ENCODE measurements at regions not wholly inside any gene's neighbourhood (a gene's known extent, or its start where the extent isn't known, plus 50 kb on each side); places are given as distances from the start of the nearest gene placed in this dataset.

DNA sequence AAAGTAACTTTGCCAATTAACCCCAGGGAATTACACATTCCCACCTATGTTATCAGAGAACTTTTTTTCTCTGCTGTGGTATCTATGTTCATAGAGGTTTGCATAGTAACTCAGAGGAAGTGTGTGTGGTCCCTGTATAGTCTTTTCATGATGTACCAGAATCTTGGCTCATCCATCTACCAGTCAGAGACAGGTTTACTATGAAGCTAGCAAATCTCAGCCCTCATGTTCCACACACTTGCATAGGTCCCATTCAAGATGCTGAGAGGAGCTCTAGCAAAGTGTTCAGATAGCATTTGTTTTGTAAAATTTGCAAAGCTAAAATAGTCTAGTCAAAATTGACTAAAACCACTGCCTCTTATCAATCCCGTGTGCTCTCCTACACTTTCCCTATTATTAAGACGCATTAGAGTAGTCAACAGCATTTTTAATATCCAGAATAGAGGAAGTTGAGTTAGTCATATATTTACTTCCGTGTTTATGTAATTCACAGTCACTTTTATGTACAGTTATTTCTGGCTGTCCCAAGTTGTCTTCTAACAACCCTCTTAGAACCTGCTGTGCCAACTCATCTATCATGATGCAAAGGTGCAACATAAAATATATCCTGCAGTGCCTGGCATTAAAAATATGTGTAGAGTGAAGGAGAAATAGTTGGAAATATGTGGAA lies 184.2 kb downstream of the FAM76B start:
- Histone ChIP-seq H3K36me3 (no peaks in the 10 kb centered on the region), H3K4me1 (no peaks in the 10 kb centered on the region), H3K27me3 (ENCODE audit: low read depth) (no peaks in the 10 kb centered on the region), H3K9me3 (replicated peaks) (no peaks in the 10 kb centered on the region), H3K27ac (replicated peaks) (no peak overlapping the region), H3K4me3 (no peak overlapping the region)
- DNase-seq: no peak
- TF ChIP-seq, protein P1, sequence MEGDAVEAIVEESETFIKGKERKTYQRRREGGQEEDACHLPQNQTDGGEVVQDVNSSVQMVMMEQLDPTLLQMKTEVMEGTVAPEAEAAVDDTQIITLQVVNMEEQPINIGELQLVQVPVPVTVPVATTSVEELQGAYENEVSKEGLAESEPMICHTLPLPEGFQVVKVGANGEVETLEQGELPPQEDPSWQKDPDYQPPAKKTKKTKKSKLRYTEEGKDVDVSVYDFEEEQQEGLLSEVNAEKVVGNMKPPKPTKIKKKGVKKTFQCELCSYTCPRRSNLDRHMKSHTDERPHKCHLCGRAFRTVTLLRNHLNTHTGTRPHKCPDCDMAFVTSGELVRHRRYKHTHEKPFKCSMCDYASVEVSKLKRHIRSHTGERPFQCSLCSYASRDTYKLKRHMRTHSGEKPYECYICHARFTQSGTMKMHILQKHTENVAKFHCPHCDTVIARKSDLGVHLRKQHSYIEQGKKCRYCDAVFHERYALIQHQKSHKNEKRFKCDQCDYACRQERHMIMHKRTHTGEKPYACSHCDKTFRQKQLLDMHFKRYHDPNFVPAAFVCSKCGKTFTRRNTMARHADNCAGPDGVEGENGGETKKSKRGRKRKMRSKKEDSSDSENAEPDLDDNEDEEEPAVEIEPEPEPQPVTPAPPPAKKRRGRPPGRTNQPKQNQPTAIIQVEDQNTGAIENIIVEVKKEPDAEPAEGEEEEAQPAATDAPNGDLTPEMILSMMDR (IDR thresholded peaks at IDR 0.05; ENCODE audit: borderline replicate concordance): no peak
- intact Hi-C loops (cut with micrococcal nuclease): no loop called here

DNA sequence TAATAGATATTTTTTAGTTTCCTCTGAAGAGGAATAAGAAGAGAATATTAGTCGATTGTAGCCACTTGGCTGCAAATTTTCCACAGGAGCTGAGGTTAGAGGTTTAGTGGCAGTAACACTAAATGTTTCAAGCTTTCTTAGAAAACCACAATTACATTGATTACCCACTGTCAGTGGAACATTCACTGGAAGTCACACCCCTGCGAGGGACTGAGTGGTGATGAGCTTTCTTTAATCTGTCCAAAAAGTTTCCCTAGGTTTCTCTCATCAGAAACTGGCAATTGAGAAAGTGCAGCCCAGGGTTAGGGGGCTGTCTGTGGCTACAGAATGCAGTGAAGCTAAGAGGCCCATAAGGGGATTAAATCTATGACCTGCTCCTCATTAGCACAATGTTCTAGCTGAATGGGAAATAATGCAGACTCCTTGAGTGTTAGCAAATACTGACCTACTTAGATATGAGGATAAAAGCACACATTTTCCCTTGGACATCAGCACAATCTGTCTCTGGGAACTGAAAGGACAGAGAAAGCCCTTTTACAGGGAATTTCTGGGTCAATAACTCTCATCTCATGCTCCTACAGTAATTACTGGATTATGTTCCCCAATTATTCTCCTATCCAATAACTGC lies 189.5 kb downstream of the FAM76B start:
- Histone ChIP-seq H3K4me1 (no peaks in the 10 kb centered on the region), H3K27me3 (ENCODE audit: low read depth) (no peaks in the 10 kb centered on the region), H3K4me3 (no peak overlapping the region), H3K36me3 (no peaks in the 10 kb centered on the region), H3K9me3 (replicated peaks) (no peaks in the 10 kb centered on the region), H3K27ac (replicated peaks) (no peak overlapping the region)
- intact Hi-C loops (cut with micrococcal nuclease): no loop called here
- DNase-seq: no peak
- TF ChIP-seq, protein P1 (IDR thresholded peaks at IDR 0.05; ENCODE audit: borderline replicate concordance): no peak

DNA sequence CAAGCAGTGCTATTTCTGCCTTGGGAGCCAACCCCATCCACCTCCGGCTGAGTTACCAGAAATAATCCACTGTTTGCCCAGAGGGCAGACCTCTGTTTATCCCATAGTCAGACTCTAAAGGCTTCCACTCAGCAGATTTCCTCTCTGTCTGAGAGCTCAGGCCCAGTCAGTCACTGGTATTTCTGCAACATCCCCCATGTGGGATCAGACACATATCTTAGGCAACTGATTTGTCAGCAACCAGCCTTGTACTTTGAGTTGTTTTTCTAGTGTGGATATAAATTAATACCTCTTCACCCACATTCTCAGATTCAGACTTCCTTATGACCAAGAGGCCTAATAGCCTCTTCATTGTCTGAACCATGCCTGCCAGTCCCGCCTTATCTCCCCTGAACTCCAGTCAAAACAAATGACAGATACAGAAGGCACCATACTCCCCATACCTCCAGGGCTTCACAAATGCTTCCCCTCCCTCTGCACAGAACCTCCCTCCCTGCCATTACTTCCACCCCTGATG lies 193.6 kb downstream of the FAM76B start:
- H3K4me3 ChIP-seq: no peak overlapping the region
- no peaks in the 10 kb centered on the region for H3K9me3 ChIP-seq (replicated peaks)

DNA sequence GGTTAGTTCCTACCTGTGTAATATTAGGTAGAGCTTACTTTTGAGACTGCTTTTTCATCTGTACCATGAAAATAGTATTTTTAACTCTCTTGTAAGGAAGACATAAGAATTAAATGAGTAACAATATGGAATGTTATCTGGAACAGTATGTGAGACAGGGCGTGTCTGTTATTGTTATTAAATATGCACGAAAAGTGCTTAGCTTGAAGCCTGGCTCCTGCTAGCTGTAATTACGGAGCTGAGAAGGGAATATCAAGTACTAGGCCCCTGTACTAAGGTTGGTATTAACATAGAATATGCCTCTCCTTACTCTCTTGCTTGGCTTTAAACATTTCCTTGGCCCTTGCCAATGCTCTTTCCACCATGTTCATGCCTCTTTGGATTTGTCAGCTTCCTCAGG lies 194.0 kb downstream of the FAM76B start:
- H3K36me3 ChIP-seq: no peaks in the 10 kb centered on the region
- TF ChIP-seq, protein P1 (IDR thresholded peaks at IDR 0.05; ENCODE audit: borderline replicate concordance): no peak
- no peak overlapping the region for H3K4me3 ChIP-seq
- H3K4me1 ChIP-seq: no peaks in the 10 kb centered on the region
- no peaks in the 10 kb centered on the region for H3K9me3 ChIP-seq (replicated peaks)
- DNase-seq: no peak
- intact Hi-C loops (cut with micrococcal nuclease): no loop called here
- no peak overlapping the region for H3K27ac ChIP-seq (replicated peaks)
- H3K27me3 ChIP-seq (ENCODE audit: low read depth): no peaks in the 10 kb centered on the region

More for the DNA sequence above, 193.6 kb downstream of the FAM76B start:
- no peak for DNase-seq
- intact Hi-C loops (cut with micrococcal nuclease): no loop called here
- Histone ChIP-seq H3K4me1 (no peaks in the 10 kb centered on the region), H3K27me3 (ENCODE audit: low read depth) (no peaks in the 10 kb centered on the region), H3K36me3 (no peaks in the 10 kb centered on the region), H3K27ac (replicated peaks) (no peak overlapping the region)
- TF ChIP-seq, protein P1 (IDR thresholded peaks at IDR 0.05; ENCODE audit: borderline replicate concordance): no peak

DNA sequence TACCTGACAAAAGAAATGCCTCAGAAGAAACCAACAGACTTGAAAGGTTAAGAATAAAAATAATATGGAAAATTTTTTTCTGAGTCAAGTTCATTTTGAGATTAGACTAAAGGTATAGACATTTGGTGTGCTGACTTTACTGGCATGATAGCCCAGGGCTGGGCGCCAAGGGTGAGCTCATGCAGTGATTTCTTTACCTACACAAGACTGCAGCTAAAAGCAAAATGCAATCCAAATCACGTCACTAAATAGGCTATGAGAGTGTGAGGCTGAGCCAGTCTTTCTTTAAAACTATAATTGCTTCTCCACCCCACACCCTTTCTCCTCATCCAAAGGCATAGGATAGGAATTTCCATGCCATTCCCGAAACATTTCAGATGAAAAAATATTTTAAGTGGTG lies 196.5 kb downstream of the FAM76B start:
- Histone ChIP-seq H3K4me3 (no peak overlapping the region), H3K27me3 (ENCODE audit: low read depth) (no peaks in the 10 kb centered on the region), H3K27ac (replicated peaks) (no peak overlapping the region), H3K4me1 (no peaks in the 10 kb centered on the region), H3K36me3 (no peaks in the 10 kb centered on the region), H3K9me3 (replicated peaks) (no peaks in the 10 kb centered on the region)
- TF ChIP-seq, protein P1 (IDR thresholded peaks at IDR 0.05; ENCODE audit: borderline replicate concordance): no peak
- no peak for DNase-seq
- intact Hi-C loops (cut with micrococcal nuclease): no loop called here

All from left ventricle myocardium inferior (tissue), 1 donor.